GM21737 (cell line): ENCODE measurements at regions not wholly inside any gene's neighbourhood (a gene's known extent, or its start where the extent isn't known, plus 50 kb on each side); places are given as distances from the start of the nearest gene placed in this dataset.

ENCODE experiments used
- ATAC-seq: cut with Tn5 transposase; IDR thresholded peaks from one replicate; pipeline ENCODE4 v1.9.1; 2021; ENCODE audit warnings: mild to moderate bottlenecking, moderate library complexity; ENCODE audit not compliant: unreplicated experiment

- no peak for ATAC-seq
Observed at GRCh38 chr5:74145951-74146350, 494.6 kb downstream of the ENC1 start.

- no peak for ATAC-seq
Observed at GRCh38 chr5:74143721-74144330, 496.7 kb downstream of the ENC1 start.

- no peak for ATAC-seq
Observed at GRCh38 chr5:74143151-74143550, 497.4 kb downstream of the ENC1 start.

- ATAC-seq = no peak
Observed at GRCh38 chr5:74141053-74141452, 499.5 kb downstream of the ENC1 start.

- no peak for ATAC-seq
Observed at GRCh38 chr5:74140409-74140808, 500.1 kb downstream of the ENC1 start.

- ATAC-seq = no peak
Observed at GRCh38 chr5:74139589-74139988, 500.9 kb downstream of the ENC1 start.

GRCh38 chr5:74138721-74139120 is 501.8 kb downstream of the ENC1 start:
- no peak for ATAC-seq

GRCh38 chr5:74136276-74136825 is 504.2 kb downstream of the ENC1 start:
- ATAC-seq = no peak

- ATAC-seq = no peak
Observed at GRCh38 chr5:74135033-74135432, 505.5 kb downstream of the ENC1 start.

- no peak for ATAC-seq
Observed at GRCh38 chr5:74132485-74132884, 506.5 kb downstream of the ARHGEF28 start.

- no peak for ATAC-seq
Observed at GRCh38 chr5:74131250-74131649, 505.3 kb downstream of the ARHGEF28 start.

GRCh38 chr5:74130155-74130897 is 504.3 kb downstream of the ARHGEF28 start:
- ATAC-seq = no peak

GRCh38 chr5:74127381-74128320 is 501.7 kb downstream of the ARHGEF28 start:
- no peak for ATAC-seq

GRCh38 chr5:74126294-74126693 is 500.3 kb downstream of the ARHGEF28 start:
- ATAC-seq = no peak

- ATAC-seq = no peak
Observed at GRCh38 chr5:74124826-74125225, 498.8 kb downstream of the ARHGEF28 start.

- no peak for ATAC-seq
Observed at GRCh38 chr5:74123929-74124328, 497.9 kb downstream of the ARHGEF28 start.

GRCh38 chr5:74122979-74123590 is 497.1 kb downstream of the ARHGEF28 start:
- no peak for ATAC-seq

- no peak for ATAC-seq
Observed at GRCh38 chr5:74122175-74122574, 496.2 kb downstream of the ARHGEF28 start.

GRCh38 chr5:74120585-74120984 is 494.6 kb downstream of the ARHGEF28 start:
- no peak for ATAC-seq

GRCh38 chr5:74118071-74118470 is 492.1 kb downstream of the ARHGEF28 start:
- ATAC-seq = no peak

- no peak for ATAC-seq
Observed at GRCh38 chr5:74116984-74117383, 491.0 kb downstream of the ARHGEF28 start.
